ENCODE measurements at regions not wholly inside any gene's neighbourhood (a gene's known extent, or its start where the extent isn't known, plus 50 kb on each side); places are given as distances from the start of the nearest gene placed in this dataset.

GRCh38 chr10:129114588-129114987 is 352.5 kb upstream of the MGMT start:
- H3K4me3 ChIP-seq (replicated peaks; ENCODE audit: low read depth, low read length): no peak overlapping the region
- TF ChIP-seq CTCF (IDR thresholded peaks at IDR 0.05; ENCODE audit: insufficient read depth, low read length, poor library complexity, severe bottlenecking): no peak
- H3K36me3 ChIP-seq (ENCODE audit: control insufficient read depth, insufficient read depth, low read length): no peaks in the 10 kb centered on the region
- H3K27me3 ChIP-seq (replicated peaks; ENCODE audit: control insufficient read depth, insufficient read depth, low read length): no peaks in the 10 kb centered on the region
- no peak for DNase-seq (ENCODE audit: extremely low read depth, insufficient read length)

DNA sequence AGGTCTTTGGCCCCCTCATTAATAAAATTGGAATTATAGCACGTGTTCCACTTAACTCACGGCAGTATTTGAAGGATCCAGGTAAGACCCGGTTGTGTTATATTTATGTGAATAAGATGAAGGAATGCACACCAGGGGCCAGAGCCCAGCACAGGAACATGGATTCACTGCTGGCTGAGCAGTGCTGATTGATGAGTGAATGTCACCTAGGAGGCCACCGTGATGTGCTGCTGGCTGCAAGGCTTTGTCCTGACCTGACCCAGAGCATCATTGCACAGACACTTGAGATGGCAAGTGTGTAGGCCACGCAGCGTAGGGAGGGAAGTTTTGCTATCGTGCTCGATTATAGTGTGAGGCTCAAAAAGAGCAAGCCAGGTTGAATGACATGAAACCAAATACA is 350.7 kb upstream of the MGMT start:
- H3K4me3 ChIP-seq (replicated peaks; ENCODE audit: low read depth, low read length): no peak overlapping the region
- no peak for TF ChIP-seq CTCF (IDR thresholded peaks at IDR 0.05; ENCODE audit: insufficient read depth, low read length, poor library complexity, severe bottlenecking)
- no peak for DNase-seq (ENCODE audit: extremely low read depth, insufficient read length)
- H3K27me3 ChIP-seq (replicated peaks; ENCODE audit: control insufficient read depth, insufficient read depth, low read length): no peaks in the 10 kb centered on the region
- H3K36me3 ChIP-seq (ENCODE audit: control insufficient read depth, insufficient read depth, low read length): no peaks in the 10 kb centered on the region

- no peak for DNase-seq (ENCODE audit: extremely low read depth, insufficient read length)
- no peak for TF ChIP-seq CTCF (IDR thresholded peaks at IDR 0.05; ENCODE audit: insufficient read depth, low read length, poor library complexity, severe bottlenecking)
These were observed 346.6 kb upstream of the MGMT start for GRCh38 chr10:129120441-129120840.

DNA sequence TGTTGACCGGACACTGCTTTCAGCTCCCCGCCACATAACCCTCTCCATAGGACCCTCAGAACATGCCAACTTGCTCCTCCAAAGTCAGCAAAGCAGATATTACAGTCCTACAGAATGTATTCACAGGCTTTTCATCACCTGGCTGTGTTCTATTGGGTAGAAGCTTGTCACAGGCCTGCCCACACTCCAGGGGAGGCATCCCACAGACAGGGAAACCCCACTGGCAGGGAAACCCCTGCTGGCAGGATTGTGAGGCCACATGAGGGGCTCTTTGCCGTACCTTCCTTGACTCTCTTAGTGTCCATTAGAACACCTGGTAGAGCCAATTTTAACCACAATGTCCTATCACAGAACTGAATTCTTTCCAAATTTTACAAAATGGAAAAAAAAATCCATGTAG is 344.2 kb upstream of the MGMT start:
- Histone ChIP-seq H3K36me3 (ENCODE audit: control insufficient read depth, insufficient read depth, low read length) (no peaks in the 10 kb centered on the region), H3K4me3 (replicated peaks; ENCODE audit: low read depth, low read length) (no peak overlapping the region), H3K27me3 (replicated peaks; ENCODE audit: control insufficient read depth, insufficient read depth, low read length) (no peaks in the 10 kb centered on the region)

More at GRCh38 chr10:129120441-129120840, 346.6 kb upstream of the MGMT start:
- H3K4me3 ChIP-seq (replicated peaks; ENCODE audit: low read depth, low read length): no peak overlapping the region
- H3K36me3 ChIP-seq (ENCODE audit: control insufficient read depth, insufficient read depth, low read length): no peaks in the 10 kb centered on the region
- H3K27me3 ChIP-seq (replicated peaks; ENCODE audit: control insufficient read depth, insufficient read depth, low read length): no peaks in the 10 kb centered on the region

DNA sequence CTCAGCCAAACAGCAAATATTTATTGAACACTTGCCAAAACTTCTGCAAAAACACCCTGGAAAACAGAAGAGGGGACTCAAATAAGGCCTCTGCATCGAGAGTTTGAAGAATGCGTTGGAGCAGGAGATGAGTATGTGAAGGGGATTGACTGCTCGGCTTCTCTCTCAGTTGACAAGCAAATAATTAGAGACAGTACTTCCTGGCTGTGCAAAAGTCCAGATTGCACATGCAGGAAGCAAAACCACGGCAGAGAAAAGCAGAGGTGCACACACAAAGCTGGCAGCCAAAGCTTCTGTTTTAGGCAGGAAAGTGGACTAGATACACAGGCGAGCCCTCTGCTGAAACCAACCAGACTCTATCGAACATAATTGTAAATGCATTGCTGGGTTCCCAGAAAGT is 343.6 kb upstream of the MGMT start:
- Histone ChIP-seq H3K4me3 (replicated peaks; ENCODE audit: low read depth, low read length) (no peak overlapping the region), H3K27me3 (replicated peaks; ENCODE audit: control insufficient read depth, insufficient read depth, low read length) (no peaks in the 10 kb centered on the region), H3K36me3 (ENCODE audit: control insufficient read depth, insufficient read depth, low read length) (no peaks in the 10 kb centered on the region)
- DNase-seq (ENCODE audit: extremely low read depth, insufficient read length): no peak
- no peak for TF ChIP-seq CTCF (IDR thresholded peaks at IDR 0.05; ENCODE audit: insufficient read depth, low read length, poor library complexity, severe bottlenecking)

More for the DNA sequence above, 344.2 kb upstream of the MGMT start:
- no peak for TF ChIP-seq CTCF (IDR thresholded peaks at IDR 0.05; ENCODE audit: insufficient read depth, low read length, poor library complexity, severe bottlenecking)
- DNase-seq (ENCODE audit: extremely low read depth, insufficient read length): no peak

DNA sequence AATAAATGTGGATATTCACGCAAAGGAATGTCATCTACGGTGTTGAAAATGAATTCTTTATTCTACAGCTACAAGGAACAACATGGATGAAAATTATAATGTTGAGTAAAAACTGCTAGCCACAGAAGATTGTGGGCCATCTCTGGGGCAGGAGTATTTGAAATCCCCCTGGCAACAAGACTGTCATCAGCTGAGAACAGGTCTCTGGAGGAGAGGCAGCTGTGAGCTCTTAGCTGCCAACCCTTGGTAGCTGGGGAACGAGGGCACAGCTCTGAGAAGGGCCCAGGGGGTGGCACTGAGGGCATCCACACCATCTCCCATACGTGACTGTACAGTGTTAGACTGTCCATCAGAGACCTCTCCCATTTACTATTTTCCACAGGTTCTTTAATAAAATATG is 340.1 kb upstream of the MGMT start:
- Histone ChIP-seq H3K36me3 (ENCODE audit: control insufficient read depth, insufficient read depth, low read length) (no peaks in the 10 kb centered on the region), H3K27me3 (replicated peaks; ENCODE audit: control insufficient read depth, insufficient read depth, low read length) (no peaks in the 10 kb centered on the region), H3K4me3 (replicated peaks; ENCODE audit: low read depth, low read length) (no peak overlapping the region)
- TF ChIP-seq CTCF (IDR thresholded peaks at IDR 0.05; ENCODE audit: insufficient read depth, low read length, poor library complexity, severe bottlenecking): no peak
- DNase-seq (ENCODE audit: extremely low read depth, insufficient read length): no peak

Data from GM06990 (cell line).